ENCODE measurements at regions not wholly inside any gene's neighbourhood (a gene's known extent, or its start where the extent isn't known, plus 50 kb on each side); places are given as distances from the start of the nearest gene placed in this dataset.
A peak's percentile ranks its signal among the peaks of the same experiment; 100 is the strongest.

DNA sequence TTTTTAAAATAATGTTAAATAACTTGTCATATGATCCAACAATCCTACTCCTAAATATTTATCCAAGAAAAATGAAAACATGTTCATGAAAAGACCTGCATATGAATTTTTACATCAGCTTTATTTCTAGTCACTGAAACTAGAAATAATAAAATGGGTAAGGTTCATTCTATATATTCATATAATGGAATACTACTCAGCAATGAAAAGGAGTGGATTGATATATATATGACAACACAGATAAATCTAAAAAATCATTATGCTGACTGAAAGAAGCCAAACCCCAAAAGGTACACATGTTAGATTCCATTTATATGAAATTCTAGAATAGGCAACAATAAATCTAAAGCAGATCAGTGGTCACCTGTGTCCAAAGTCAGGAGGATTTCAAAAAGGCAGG lies 84.9 kb upstream of the PCBD1 start:
- POLR2A ChIA-PET = no interaction called here
- DNase-seq = no peak
- Mint-ChIP-seq H3K4me1 (peaks cover 0 to 2% (median 0%) of the 10 kb centered on the region in 4 donors), H3K27ac (no peak overlapping the region), H3K9me3 (peaks cover 0 to 25% (median 3%) of the 10 kb centered on the region in 9 donors), H3K4me3 (no peak overlapping the region), H3K36me3 (peaks cover 0 to 5% (median 2%) of the 10 kb centered on the region in 3 donors), H3K27me3 (peaks cover 9 to 35% (median 22%) of the 10 kb centered on the region in 5 donors)
- ATAC-seq = no peak

DNA sequence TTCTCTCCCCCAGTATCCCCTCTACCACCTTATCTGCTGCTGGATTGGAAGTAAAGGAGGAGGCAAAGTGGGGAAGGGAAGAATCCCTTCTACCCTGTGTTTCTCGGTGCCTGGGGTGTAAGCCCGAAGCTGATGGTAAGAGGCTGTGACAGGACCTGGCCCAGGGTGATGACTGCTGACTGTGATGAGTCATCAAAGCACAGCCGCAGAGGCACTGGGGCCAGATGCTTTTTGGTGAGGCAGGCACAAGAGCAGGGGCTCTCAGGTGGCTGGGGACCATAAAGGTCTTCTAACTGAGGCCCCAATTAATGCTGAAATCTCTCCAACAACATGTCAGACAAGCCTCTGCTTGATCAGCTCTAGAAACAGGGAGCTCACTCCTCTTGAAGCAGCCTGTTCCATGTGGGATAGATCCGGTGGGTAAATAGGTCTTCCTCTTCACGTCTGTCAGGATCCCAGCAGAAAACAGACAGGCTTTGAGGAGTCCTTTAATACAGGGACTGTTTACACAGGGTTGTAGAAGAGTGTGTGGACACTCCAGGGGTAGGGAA lies 86.1 kb upstream of the PCBD1 start:
- ATAC-seq (no peak), DNase-seq (no peak)
- Mint-ChIP-seq H3K36me3 (peaks cover 0 to 5% (median 2%) of the 10 kb centered on the region in 3 donors), H3K27ac (no peak overlapping the region), H3K4me1 (peaks cover 0 to 2% (median 0%) of the 10 kb centered on the region in 4 donors), H3K4me3 (no peak overlapping the region), H3K27me3 (peaks cover 11 to 30% (median 23%) of the 10 kb centered on the region in 5 donors), H3K9me3 (peaks cover 0 to 25% (median 3%) of the 10 kb centered on the region in 9 donors)
- POLR2A ChIA-PET = no interaction called here

DNA sequence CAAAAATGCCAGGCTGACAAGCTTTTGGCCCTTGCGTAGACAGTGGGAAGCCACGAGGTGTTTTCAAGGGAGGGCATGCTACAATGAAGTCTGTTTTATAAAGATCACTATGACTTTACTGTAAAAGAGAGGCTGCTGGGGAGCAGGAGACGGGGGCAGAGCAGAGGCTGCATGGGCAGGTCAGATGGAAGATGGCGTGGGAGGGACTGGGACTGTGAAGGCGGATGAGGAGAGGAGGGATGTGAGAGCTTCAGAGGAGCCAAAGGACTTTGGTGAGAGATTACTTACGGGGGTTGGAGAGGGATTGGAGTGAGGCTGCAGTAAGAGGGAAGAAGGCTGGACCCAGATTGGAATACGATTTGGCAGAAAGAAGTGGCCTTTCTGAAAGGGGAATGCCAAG lies 86.6 kb upstream of the PCBD1 start:
- H3K27me3 Mint-ChIP-seq = peaks cover 11 to 30% (median 23%) of the 10 kb centered on the region in 5 donors
- POLR2A ChIA-PET = no interaction called here
- H3K4me3 Mint-ChIP-seq = no peak overlapping the region
- H3K9me3 Mint-ChIP-seq = peaks cover 0 to 25% (median 3%) of the 10 kb centered on the region in 9 donors
- ATAC-seq = no peak
- H3K4me1 Mint-ChIP-seq = peaks cover 0 to 2% (median 0%) of the 10 kb centered on the region in 4 donors
- no peak overlapping the region for H3K27ac Mint-ChIP-seq
- DNase-seq = no peak
- H3K36me3 Mint-ChIP-seq = peaks cover 0 to 5% (median 0%) of the 10 kb centered on the region in 3 donors

DNA sequence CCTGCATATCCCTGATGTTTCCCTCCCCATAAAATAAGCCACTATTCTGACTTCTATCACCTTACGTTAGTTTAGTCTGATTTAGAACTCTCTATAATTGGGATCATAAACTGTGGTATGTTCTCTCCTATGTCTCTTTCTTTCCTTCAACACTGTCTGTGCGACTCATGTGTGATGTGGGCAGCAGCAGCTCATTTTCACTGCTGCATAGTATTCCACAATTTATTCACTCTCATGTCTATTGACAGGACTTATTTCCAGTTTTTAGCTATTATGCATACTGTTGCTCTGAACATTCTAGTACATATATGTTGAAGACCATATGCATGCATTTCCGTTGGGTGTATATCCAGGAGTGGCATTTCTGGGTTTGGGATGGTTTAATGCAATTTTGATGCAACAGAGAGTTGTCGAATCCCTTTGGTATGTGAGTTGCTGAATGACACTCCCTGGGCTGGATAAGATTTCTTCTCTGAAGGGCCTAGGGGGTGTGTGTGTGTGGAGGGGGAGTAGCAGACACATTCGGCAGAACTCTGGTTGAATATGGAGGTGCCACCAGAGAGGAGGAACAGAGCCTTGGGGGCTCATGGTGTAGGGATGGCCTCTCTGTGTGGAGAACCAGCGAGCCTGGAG lies 87.8 kb upstream of the PCBD1 start:
- peaks cover 0 to 2% (median 0%) of the 10 kb centered on the region in 4 donors for H3K4me1 Mint-ChIP-seq
- no peak overlapping the region for H3K27ac Mint-ChIP-seq

DNA sequence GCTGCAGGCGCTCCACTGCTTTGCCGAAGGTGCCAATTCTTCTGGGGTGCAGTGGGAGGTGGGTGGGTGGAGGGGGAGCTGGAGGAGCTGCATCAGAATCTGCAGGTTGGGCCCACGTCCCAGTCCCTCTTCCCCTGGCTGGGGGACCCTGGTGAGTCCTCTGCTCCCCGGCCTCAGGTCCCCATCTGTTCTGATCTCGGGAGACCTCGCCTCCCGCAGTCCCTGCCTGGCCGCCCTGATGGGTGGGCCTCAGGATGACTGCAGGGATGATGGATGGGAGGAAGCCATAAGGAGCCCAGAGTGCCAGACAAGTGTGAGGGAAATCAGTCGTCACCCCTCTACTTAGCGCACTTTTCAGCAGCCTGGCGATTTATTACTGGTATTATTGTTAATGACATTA lies 89.3 kb upstream of the PCBD1 start:
- no peak overlapping the region for H3K4me3 Mint-ChIP-seq
- no peaks in the 10 kb centered on the region for H3K36me3 Mint-ChIP-seq
- no peak for ATAC-seq
- POLR2A ChIA-PET = no interaction called here
- H3K27me3 Mint-ChIP-seq = peaks cover 4 to 26% (median 10%) of the 10 kb centered on the region in 5 donors
- H3K27ac Mint-ChIP-seq = no peak overlapping the region
- H3K4me1 Mint-ChIP-seq = peaks cover under 1 to 11% (median 2%) of the 10 kb centered on the region in 4 donors
- H3K9me3 Mint-ChIP-seq = peaks cover 0 to 3% (median 0%) of the 10 kb centered on the region in 9 donors
- DNase-seq = no peak

More for the DNA sequence above, 87.8 kb upstream of the PCBD1 start:
- Mint-ChIP-seq H3K4me3 (no peak overlapping the region), H3K9me3 (peaks cover 0 to 17% (median 2%) of the 10 kb centered on the region in 9 donors), H3K27me3 (peaks cover 4 to 26% (median 15%) of the 10 kb centered on the region in 5 donors), H3K36me3 (peaks cover 0 to 5% (median 0%) of the 10 kb centered on the region in 3 donors)
- ATAC-seq (no peak), DNase-seq (no peak)
- POLR2A ChIA-PET = no interaction called here

DNA sequence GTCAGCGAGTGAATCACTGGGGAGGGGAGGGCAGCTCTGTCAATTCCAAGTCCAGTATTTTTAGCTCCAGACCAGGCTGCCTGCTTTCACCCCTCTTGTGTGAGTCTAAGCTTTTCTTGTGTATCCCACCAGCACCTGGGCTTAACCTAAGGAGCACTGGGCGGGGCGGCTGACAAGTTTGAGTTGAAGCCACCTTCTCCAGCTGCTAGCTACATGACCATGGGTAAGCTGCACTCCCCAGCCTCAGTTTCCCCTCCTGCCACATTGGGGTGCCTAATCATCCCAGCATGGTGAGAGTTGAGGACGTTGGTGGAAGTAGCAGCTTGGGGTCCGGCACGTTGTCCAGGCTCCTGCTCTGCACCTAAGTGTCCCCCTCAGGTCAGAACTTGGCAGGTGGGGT lies 89.8 kb upstream of the PCBD1 start:
- Mint-ChIP-seq H3K27me3 (peaks cover 4 to 26% (median 10%) of the 10 kb centered on the region in 5 donors), H3K9me3 (no peaks in the 10 kb centered on the region), H3K27ac (no peak overlapping the region), H3K4me3 (no peak overlapping the region), H3K36me3 (no peaks in the 10 kb centered on the region), H3K4me1 (peaks cover 4 to 17% (median 7%) of the 10 kb centered on the region in 4 donors)
- POLR2A ChIA-PET = no interaction called here
- no peak for ATAC-seq
- DNase-seq = no peak

DNA sequence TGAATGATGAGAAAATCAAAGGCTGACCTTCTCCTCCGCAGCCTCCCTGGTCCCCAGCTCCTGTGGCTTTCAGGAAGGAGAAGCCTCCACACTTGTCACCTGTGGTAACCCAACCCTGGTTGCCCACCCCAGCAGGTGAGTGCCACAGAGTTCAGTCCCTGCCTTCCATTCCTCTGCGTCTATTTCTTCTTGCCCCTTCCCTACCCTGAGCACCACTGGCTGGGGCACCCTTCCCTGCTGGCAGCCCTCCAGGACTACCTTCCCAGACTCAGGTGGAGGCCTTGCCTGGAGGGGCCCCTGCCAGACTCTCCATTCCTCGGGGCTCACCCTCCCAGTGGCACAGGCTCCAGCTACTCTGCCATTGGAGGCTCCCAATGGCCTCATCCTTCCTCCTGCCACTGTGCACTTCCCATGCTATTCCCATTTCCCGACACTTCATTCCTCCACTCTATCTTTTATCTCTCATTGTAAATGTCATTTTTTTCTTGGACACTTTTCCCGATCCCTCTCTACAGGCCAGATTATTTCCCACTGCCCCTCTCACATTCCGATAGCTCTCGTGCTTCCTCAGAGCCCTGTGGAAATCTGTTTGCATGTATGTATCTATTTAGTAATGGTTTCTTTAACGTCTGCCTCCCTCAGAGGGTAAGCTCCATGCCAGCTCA lies 90.6 kb upstream of the PCBD1 start:
- POLR2A ChIA-PET = no interaction called here

DNA sequence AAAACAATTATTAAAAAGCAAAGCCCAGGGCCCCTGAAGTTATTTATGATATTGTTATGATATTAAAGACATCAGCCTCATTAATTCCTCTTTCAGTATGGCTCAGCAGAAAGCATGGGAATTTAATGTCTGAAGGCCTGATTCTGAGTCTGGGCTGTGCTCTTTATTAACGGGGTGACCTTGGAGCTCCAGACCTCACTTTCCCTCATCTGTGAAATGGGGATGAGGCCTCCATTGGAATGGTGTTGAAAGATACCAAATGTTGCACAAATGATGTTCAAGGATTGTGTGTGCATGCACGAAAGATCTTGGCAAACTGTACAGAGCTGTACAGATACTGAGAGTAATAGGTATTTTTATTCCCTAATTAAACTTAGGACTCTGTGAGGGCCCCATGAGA lies 92.3 kb upstream of the PCBD1 start:
- H3K36me3 Mint-ChIP-seq = no peaks in the 10 kb centered on the region
- no peak for DNase-seq
- no peak for ATAC-seq
- H3K4me1 Mint-ChIP-seq = peaks cover 2 to 18% (median 7%) of the 10 kb centered on the region in 4 donors
- H3K4me3 Mint-ChIP-seq = no peak overlapping the region
- no peaks in the 10 kb centered on the region for H3K9me3 Mint-ChIP-seq
- peaks cover 2 to 16% (median 8%) of the 10 kb centered on the region in 5 donors for H3K27me3 Mint-ChIP-seq
- no peak overlapping the region for H3K27ac Mint-ChIP-seq
- POLR2A ChIA-PET = no interaction called here

More for the DNA sequence above, 90.6 kb upstream of the PCBD1 start:
- ATAC-seq (no peak), DNase-seq (no peak)
- H3K9me3 Mint-ChIP-seq = no peaks in the 10 kb centered on the region
- peaks cover 4 to 26% (median 8%) of the 10 kb centered on the region in 5 donors for H3K27me3 Mint-ChIP-seq
- H3K27ac Mint-ChIP-seq = no peak overlapping the region
- peaks cover 4 to 17% (median 7%) of the 10 kb centered on the region in 4 donors for H3K4me1 Mint-ChIP-seq
- H3K4me3 Mint-ChIP-seq = no peak overlapping the region
- no peaks in the 10 kb centered on the region for H3K36me3 Mint-ChIP-seq

DNA sequence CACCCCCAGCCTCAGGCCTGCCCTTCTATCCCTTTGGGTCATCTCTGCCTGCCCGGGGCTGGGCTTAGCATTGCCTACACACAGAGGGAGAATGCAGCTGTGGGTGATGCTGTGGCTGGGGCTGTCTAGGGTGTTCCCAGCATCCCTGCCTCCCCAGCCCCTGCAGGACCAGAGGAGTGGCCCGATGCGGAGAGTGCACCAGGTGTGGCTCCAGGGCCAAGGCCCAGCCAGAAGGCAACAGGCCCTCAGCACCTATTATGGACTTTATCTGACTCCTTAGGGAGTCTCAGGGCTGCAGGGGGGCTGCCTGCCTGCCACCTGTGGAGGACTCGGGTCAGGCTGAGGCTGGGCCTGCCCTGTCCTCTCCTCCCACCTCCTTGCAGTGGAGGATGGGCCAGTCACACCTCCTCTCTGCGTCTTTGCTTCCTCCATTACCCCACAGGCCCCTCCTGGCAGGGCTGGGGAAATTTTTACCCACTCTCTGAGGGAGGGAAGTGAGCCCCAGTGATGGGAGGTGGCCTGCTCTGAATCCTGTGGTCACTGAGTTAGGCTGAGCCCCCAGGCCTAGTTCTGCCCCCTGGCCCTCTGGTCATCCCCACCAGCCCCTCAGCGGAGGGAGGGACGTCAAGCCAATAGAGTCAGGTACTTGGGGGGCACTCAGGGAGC lies 92.9 kb upstream of the PCBD1 start:
- H3K4me1 Mint-ChIP-seq = peaks cover 2 to 24% (median 7%) of the 10 kb centered on the region in 4 donors
- DNase-seq (no peak), ATAC-seq (no peak)
- no peak overlapping the region for H3K27ac Mint-ChIP-seq
- peaks cover 2 to 11% (median 5%) of the 10 kb centered on the region in 5 donors for H3K27me3 Mint-ChIP-seq
- POLR2A ChIA-PET = no interaction called here
- no peaks in the 10 kb centered on the region for H3K36me3 Mint-ChIP-seq
- no peak overlapping the region for H3K4me3 Mint-ChIP-seq
- H3K9me3 Mint-ChIP-seq = no peaks in the 10 kb centered on the region

DNA sequence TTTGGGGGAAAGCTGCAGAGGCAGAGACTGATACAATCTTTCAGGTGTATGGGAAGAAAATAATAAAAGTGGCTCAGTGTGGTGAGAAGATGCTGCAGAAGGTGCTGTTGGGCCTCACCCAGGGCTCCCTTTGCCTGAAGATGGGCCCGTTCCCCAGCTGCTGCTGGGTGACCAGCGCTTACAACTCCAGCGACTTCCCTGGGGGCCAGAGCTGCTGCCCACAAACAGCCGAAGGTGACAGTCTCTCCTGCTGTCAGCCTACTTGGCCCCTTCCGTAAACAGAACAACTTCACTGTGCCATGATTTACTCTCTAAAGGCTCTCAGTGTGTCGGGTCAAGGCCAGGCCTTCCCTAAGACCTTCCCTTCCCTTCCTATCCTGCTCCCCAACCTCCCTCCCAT lies 93.6 kb upstream of the PCBD1 start:
- Mint-ChIP-seq H3K4me3 (peak overlapping the region in 3 of 10 donors; percentile 2 to 55 (median 40)), H3K9me3 (no peaks in the 10 kb centered on the region), H3K27me3 (peaks cover 0 to 5% (median 2%) of the 10 kb centered on the region in 5 donors), H3K4me1 (peaks cover 2 to 25% (median 7%) of the 10 kb centered on the region in 4 donors), H3K36me3 (no peaks in the 10 kb centered on the region), H3K27ac (peak overlapping the region in 3 of 10 donors; percentile 70 to 86 (median 79))
- POLR2A ChIA-PET = no interaction called here
- no peak for DNase-seq
- no peak for ATAC-seq

DNA sequence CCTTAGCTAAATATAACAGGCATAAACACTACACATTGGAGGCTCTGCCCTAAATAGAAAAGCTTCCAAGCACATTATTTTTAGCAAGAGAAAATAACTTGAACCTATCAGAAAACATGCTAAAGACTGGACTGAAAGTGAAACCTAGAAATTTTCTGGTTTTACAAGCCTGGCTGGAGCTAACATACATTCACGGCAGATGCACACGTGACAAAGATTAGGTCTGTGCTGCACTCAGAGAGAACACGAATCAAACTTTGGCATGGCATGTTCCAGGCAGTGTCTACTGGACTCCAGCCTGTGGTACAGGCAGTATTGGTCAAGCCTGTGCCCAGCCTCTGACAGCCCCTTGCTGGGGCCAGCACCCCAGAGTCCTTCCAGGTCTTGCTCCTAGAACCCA lies 94.1 kb upstream of the PCBD1 start:
- H3K27me3 Mint-ChIP-seq = peaks cover 0 to 5% (median 2%) of the 10 kb centered on the region in 5 donors
- DNase-seq = peak in 1 of 10 donors; percentile 4
- H3K36me3 Mint-ChIP-seq = no peaks in the 10 kb centered on the region
- H3K4me1 Mint-ChIP-seq = peaks cover 2 to 25% (median 7%) of the 10 kb centered on the region in 4 donors
- POLR2A ChIA-PET = no interaction called here
- H3K27ac Mint-ChIP-seq = peak overlapping the region in 4 of 10 donors; percentile 57 to 86 (median 74)
- no peaks in the 10 kb centered on the region for H3K9me3 Mint-ChIP-seq
- H3K4me3 Mint-ChIP-seq = peak overlapping the region in 5 of 10 donors; percentile 15 to 55 (median 37)
- no peak for ATAC-seq

DNA sequence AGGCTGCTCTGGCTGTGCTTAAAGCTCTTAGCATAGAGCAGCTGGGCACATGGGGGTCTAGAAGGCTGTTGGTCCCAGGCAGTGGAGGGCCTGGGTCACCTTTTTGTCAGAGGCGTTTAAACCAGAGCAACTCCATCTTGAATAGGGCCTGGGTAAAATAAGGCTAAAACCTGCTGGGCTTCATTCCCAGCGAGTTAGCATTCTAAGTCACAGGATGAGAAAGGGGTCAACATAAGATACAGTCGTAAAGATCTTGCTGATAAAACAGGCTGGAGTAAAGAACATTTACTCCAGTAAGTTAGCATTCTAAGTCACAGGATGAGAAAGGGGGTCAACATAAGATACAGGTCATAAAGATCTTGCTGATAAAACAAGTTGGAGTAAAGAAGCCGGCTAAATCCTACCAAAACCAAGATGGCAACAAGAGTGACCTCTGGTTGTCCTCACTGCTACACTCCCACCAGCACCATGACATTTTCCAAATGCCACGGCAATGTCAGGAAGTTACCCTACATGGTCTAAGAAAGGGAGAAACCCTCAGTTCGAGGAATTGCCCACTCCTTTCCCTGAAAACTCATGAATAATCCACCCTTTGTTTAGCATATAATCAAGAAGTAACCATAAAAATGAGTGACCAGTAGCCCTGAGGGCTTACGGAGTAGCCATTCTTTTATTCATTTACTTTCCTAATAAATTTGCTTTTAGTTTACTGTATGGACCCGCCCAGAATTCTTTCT lies 96.8 kb upstream of the PCBD1 start:
- no peak for ATAC-seq
- H3K4me1 Mint-ChIP-seq = peaks cover 2 to 25% (median 7%) of the 10 kb centered on the region in 4 donors

More for the DNA sequence above, 96.8 kb upstream of the PCBD1 start:
- H3K36me3 Mint-ChIP-seq = no peaks in the 10 kb centered on the region
- H3K9me3 Mint-ChIP-seq = no peaks in the 10 kb centered on the region
- H3K4me3 Mint-ChIP-seq = no peak overlapping the region
- no peaks in the 10 kb centered on the region for H3K27me3 Mint-ChIP-seq
- POLR2A ChIA-PET = no interaction called here
- DNase-seq = no peak
- H3K27ac Mint-ChIP-seq = peak overlapping the region in 1 of 10 donors; percentile 71

Measured in naive thymus-derived CD8-positive, alpha-beta T cell (primary cell).